B cell (primary cell): ENCODE measurements at regions not wholly inside any gene's neighbourhood (a gene's known extent, or its start where the extent isn't known, plus 50 kb on each side); places are given as distances from the start of the nearest gene placed in this dataset.

Experiments used
- ATAC-seq: fragments of 200-7000 bp; cut with Tn5 transposase; one replicate; pipeline ENCODE4 v1.10.0; 2021; ENCODE audit warnings: low read depth, mild to moderate bottlenecking, moderate number of reproducible peaks, moderate library complexity
- CTCF ChIA-PET: fragments of 350-600 bp; sonication (Branson Sonifier 250); formaldehyde crosslinking; loops from one replicate; lab custom pipeline; 2021; ENCODE audit warnings: antibody characterized with exemption, inconsistent platforms; lab: Charles Lee
- POLR2A ChIA-PET: fragments of 350-600 bp; sonication (Branson Sonifier 250); formaldehyde crosslinking; loops from one replicate; lab custom pipeline; 2021; ENCODE audit warnings: antibody characterized with exemption; lab: Charles Lee
- DNase-seq: peaks from one replicate; pipeline ENCODE4 v3.0.0; 2013
- H2AFZ ChIP-seq: 2 replicates; pipeline ENCODE4 v1.6.1; 2012; ENCODE audit warnings: mild to moderate bottlenecking, low read depth, low read length; ENCODE audit not compliant: insufficient read depth, poor library complexity, severe bottlenecking
- H3K27ac ChIP-seq, 2 donors: 1 replicate in 1 of 2; 2 replicates in 1 of 2; pipeline ENCODE4 v1.5.1; 2012 to 2013; ENCODE audit warnings: low read length in 2 of 2, mild to moderate bottlenecking in 2 of 2, moderate library complexity in 1 of 2
- H3K27me3 ChIP-seq, 4 experiments: fragments of 200-600 bp in 1 of 4; sonication (generic) in 1 of 4; replicated peaks in 1 of 4; 1 replicate in 2 of 4; 2 replicates in 2 of 4; pipeline versions ENCODE4 v1.6.1 to v1.7.0; 2013 to 2016; ENCODE audit warnings: low read length in 3 of 4, mild to moderate bottlenecking in 2 of 4, mixed read lengths in 1 of 4, moderate library complexity in 1 of 4; ENCODE audit not compliant: insufficient read depth in 4 of 4, control insufficient read depth in 3 of 4; ENCODE audit errors: control extremely low read depth in 1 of 4
- H3K36me3 ChIP-seq, 2 experiments: replicated peaks in 1 of 2; 1 replicate in 1 of 2; 2 replicates in 1 of 2; pipeline versions ENCODE4 v1.6.1 to v1.7.1; 2013; ENCODE audit warnings: low read length in 1 of 2; ENCODE audit not compliant: insufficient read depth in 2 of 2, control insufficient read depth in 1 of 2; ENCODE audit errors: control extremely low read depth in 1 of 2, extremely low read depth in 1 of 2
- H3K4me1 ChIP-seq, 2 donors: fragments of 200-600 bp in 1 of 2; sonication (generic) in 1 of 2; 1 replicate in 1 of 2; 2 replicates in 1 of 2; pipeline versions ENCODE4 v1.5.1 to v1.6.1; 2013 to 2017; ENCODE audit warnings: low read length in 2 of 2; ENCODE audit not compliant: control insufficient read depth in 2 of 2, insufficient read depth in 2 of 2
- H3K4me2 ChIP-seq: replicated peaks from 2 replicates; pipeline ENCODE3; 2012; ENCODE audit warnings: mild to moderate bottlenecking, low read depth, low read length; ENCODE audit not compliant: poor library complexity, severe bottlenecking
- H3K4me3 ChIP-seq, 5 experiments: fragments of 200-600 bp in 1 of 5; sonication (generic) in 1 of 5; 1 replicate in 3 of 5; 2 replicates in 2 of 5; pipeline versions ENCODE4 v1.5.1 to v1.7.0; 2011 to 2016; ENCODE audit warnings: low read length in 4 of 5, mild to moderate bottlenecking in 4 of 5, low read depth in 2 of 5, control low read depth in 1 of 5, moderate library complexity in 1 of 5; ENCODE audit not compliant: insufficient read depth in 1 of 5; ENCODE audit errors: control extremely low read depth in 1 of 5, extremely low read depth in 1 of 5
- H3K79me2 ChIP-seq: fragments of 200-600 bp; sonication (generic); one replicate; pipeline ENCODE4 v1.6.0; 2016; ENCODE audit warnings: low read length; ENCODE audit not compliant: control insufficient read depth, insufficient read depth
- H3K9ac ChIP-seq: fragments of 200-600 bp; sonication (generic); 2 replicates; pipeline ENCODE4 v1.6.1; 2017; ENCODE audit warnings: mild to moderate bottlenecking, low read length, moderate library complexity
- H3K9me3 ChIP-seq, 3 donors: one replicate each; pipeline versions ENCODE4 v1.6.1 to v1.7.1; 2013; ENCODE audit warnings: low read length in 2 of 3; ENCODE audit not compliant: control insufficient read depth in 2 of 3, insufficient read depth in 1 of 3; ENCODE audit errors: control extremely low read depth in 1 of 3
- H4K20me1 ChIP-seq: 2 replicates; pipeline ENCODE4 v1.6.0; 2012; ENCODE audit warnings: mild to moderate bottlenecking, low read length; ENCODE audit not compliant: insufficient read depth, control insufficient read depth, poor library complexity, severe bottlenecking
- H3K27ac Mint-ChIP-seq: one replicate; pipeline ENCODE4 v1.8.0; 2021; ENCODE audit warnings: mixed read lengths
- H3K27me3 Mint-ChIP-seq: one replicate; pipeline ENCODE4 v1.8.0; 2021; ENCODE audit warnings: mixed read lengths
- H3K4me1 Mint-ChIP-seq: one replicate; pipeline ENCODE4 v1.8.0; 2021; ENCODE audit warnings: mixed read lengths
- H3K4me3 Mint-ChIP-seq: one replicate; pipeline ENCODE4 v1.8.0; 2021; ENCODE audit warnings: mixed read lengths
- H3K9me3 Mint-ChIP-seq: one replicate; pipeline ENCODE4 v1.8.0; 2022; ENCODE audit warnings: mixed read lengths; ENCODE audit not compliant: insufficient read depth
- CTCF ChIP-seq: fragments of 200-600 bp; IDR thresholded peaks from one replicate; pipeline ENCODE4 v1.8.0; 2022; ENCODE audit warnings: antibody characterized with exemption, mild to moderate bottlenecking
- EZH2 ChIP-seq: IDR thresholded peaks from 2 replicates; pipeline ENCODE4 v1.6.1; 2012; ENCODE audit warnings: borderline replicate concordance, low read depth, mild to moderate bottlenecking, moderate library complexity, low read length; ENCODE audit not compliant: insufficient read depth, poor library complexity, severe bottlenecking
- WGBS: methylation state at CpG from one replicate; pipeline ENCODE4 v1.1.5; 2013; ENCODE audit warnings: missing lambda C conversion rate; ENCODE audit not compliant: insufficient coverage; 5-methylcytosine and 5-hydroxymethylcytosine counted together
- intact Hi-C: fragments of 100-400 bp; cut with micrococcal nuclease; formaldehyde crosslinking; loops from one replicate; pipeline ENCODE4 v1.10.0; 2022

GRCh38 chr3:13219077-13219901 lies 146.1 kb upstream of the IQSEC1 start:
- no peak for ATAC-seq
- Mint-ChIP-seq H3K4me3 (no peak overlapping the region), H3K4me1 (no peaks in the 10 kb centered on the region), H3K9me3 (no peaks in the 10 kb centered on the region), H3K27ac (no peak overlapping the region), H3K27me3 (peaks cover 31% of the 10 kb centered on the region)
- 86% methylated on average over 10 of the region's 20 CpGs for WGBS
- H2AFZ ChIP-seq: no peak overlapping the region
- ChIA-PET CTCF (no interaction called here), POLR2A (no interaction called here)
- no peak for DNase-seq
- no peak overlapping the region for H3K27ac ChIP-seq
- no peaks in the 10 kb centered on the region for H3K79me2 ChIP-seq
- TF ChIP-seq CTCF (no peak), EZH2 (no peak)
- no peaks in the 10 kb centered on the region for H3K36me3 ChIP-seq
- intact Hi-C loops: no loop called here
- H4K20me1 ChIP-seq: no peaks in the 10 kb centered on the region
- H3K9me3 ChIP-seq: peaks cover 0 to 6% (median 0%) of the 10 kb centered on the region in 3 donors
- H3K9ac ChIP-seq: no peak overlapping the region
- no peak overlapping the region for H3K4me2 ChIP-seq
- no peak overlapping the region for H3K4me3 ChIP-seq
- H3K27me3 ChIP-seq: peaks cover 0 to 11% (median 1%) of the 10 kb centered on the region in 4 experiments
- H3K4me1 ChIP-seq: no peaks in the 10 kb centered on the region

GRCh38 chr3:13218541-13218908 lies 145.3 kb upstream of the IQSEC1 start:
- WGBS: 70% methylated on average over 2 of the region's 4 CpGs
- Histone ChIP-seq H3K9me3 (peaks cover 0 to 8% (median 0%) of the 10 kb centered on the region in 3 donors), H3K27ac (no peak overlapping the region), H3K27me3 (peaks cover 0 to 15% (median 1%) of the 10 kb centered on the region in 4 experiments), H3K4me3 (no peak overlapping the region), H3K79me2 (no peaks in the 10 kb centered on the region), H3K9ac (no peak overlapping the region), H4K20me1 (no peaks in the 10 kb centered on the region), H2AFZ (no peak overlapping the region), H3K36me3 (no peaks in the 10 kb centered on the region), H3K4me2 (no peak overlapping the region), H3K4me1 (no peaks in the 10 kb centered on the region)
- H3K27me3 Mint-ChIP-seq: peaks cover 31% of the 10 kb centered on the region
- no peaks in the 10 kb centered on the region for H3K4me1 Mint-ChIP-seq
- intact Hi-C loops: no loop called here
- ATAC-seq (no peak), DNase-seq (no peak)
- TF ChIP-seq CTCF: no peak
- TF ChIP-seq EZH2: no peak
- no peak overlapping the region for H3K4me3 Mint-ChIP-seq
- ChIA-PET CTCF (no interaction called here), POLR2A (no interaction called here)
- H3K9me3 Mint-ChIP-seq: no peaks in the 10 kb centered on the region
- no peak overlapping the region for H3K27ac Mint-ChIP-seq
